Caco-2 (cell line): ENCODE measurements at regions not wholly inside any gene's neighbourhood (a gene's known extent, or its start where the extent isn't known, plus 50 kb on each side); places are given as distances from the start of the nearest gene placed in this dataset.

ENCODE experiments used
- BruUV-seq: library from RNA; stranded (reverse); fragments of 400-500 nt; replicated peaks from 2 replicates; lab custom pipeline; 2021; lab: Mats Ljungman, UMichigan
- CTCF ChIA-PET: fragments of 300-600 bp; sonication (Branson Sonifier 250); formaldehyde crosslinking; loops from one replicate; lab custom pipeline; 2022; ENCODE audit warnings: antibody characterized with exemption; lab: Charles Lee
- POLR2A ChIA-PET: fragments of 300-600 bp; sonication (Branson Sonifier 250); formaldehyde crosslinking; loops from one replicate; lab custom pipeline; 2022; ENCODE audit warnings: antibody characterized with exemption; lab: Charles Lee
- DNase-seq, 2 experiments: peaks; one replicate each; pipeline versions ENCODE4 v3.0.0 to v3.0.0-alpha.2; 2020 to 2022
- H3K27me3 ChIP-seq: replicated peaks from 2 replicates; pipeline ENCODE4 v1.6.0; 2011; ENCODE audit warnings: low read length; ENCODE audit not compliant: control insufficient read depth, insufficient read depth
- H3K36me3 ChIP-seq: 2 replicates; pipeline ENCODE4 v1.5.1; 2011; ENCODE audit warnings: low read length; ENCODE audit not compliant: control insufficient read depth, insufficient read depth
- H3K4me1 ChIP-seq: fragments of 250-450 bp; sonication (Bioruptor Pico); 2 replicates; pipeline ENCODE4 v1.5.1; 2020; ENCODE audit warnings: mild to moderate bottlenecking
- H3K4me3 ChIP-seq: 2 replicates; pipeline ENCODE4 v1.5.1; 2011; ENCODE audit warnings: low read depth, mild to moderate bottlenecking, control low read depth, low read length
- H3K9me3 ChIP-seq: fragments of 250-450 bp; sonication (Bioruptor Pico); 2 replicates; pipeline ENCODE4 v1.5.1; 2020; ENCODE audit warnings: mild to moderate bottlenecking, moderate library complexity
- H3K27ac Mint-ChIP-seq: one replicate; pipeline ENCODE4 v1.8.0; 2022; ENCODE audit warnings: mixed read lengths; ENCODE audit not compliant: unreplicated experiment
- H3K27me3 Mint-ChIP-seq: one replicate; pipeline ENCODE4 v1.8.0; 2022; ENCODE audit warnings: mixed read lengths; ENCODE audit not compliant: insufficient read depth, unreplicated experiment
- H3K36me3 Mint-ChIP-seq: one replicate; pipeline ENCODE4 v1.8.0; 2022; ENCODE audit warnings: mild to moderate bottlenecking, mixed read lengths; ENCODE audit not compliant: insufficient read depth, unreplicated experiment
- H3K4me1 Mint-ChIP-seq: one replicate; pipeline ENCODE4 v1.8.0; 2022; ENCODE audit warnings: low read depth, mixed read lengths; ENCODE audit not compliant: unreplicated experiment
- H3K4me3 Mint-ChIP-seq: one replicate; pipeline ENCODE4 v1.8.0; 2022; ENCODE audit warnings: mild to moderate bottlenecking, moderate library complexity, mixed read lengths; ENCODE audit not compliant: unreplicated experiment
- H3K9me3 Mint-ChIP-seq: one replicate; pipeline ENCODE4 v1.8.0; 2022; ENCODE audit warnings: mixed read lengths; ENCODE audit not compliant: unreplicated experiment
- CTCF ChIP-seq, 2 experiments: fragments of 200-600 bp in 1 of 2; IDR thresholded peaks; 1 replicate in 1 of 2; 2 replicates in 1 of 2; pipeline versions ENCODE4 v1.5.1 to v1.8.0; 2011 to 2022; ENCODE audit warnings: antibody characterized with exemption in 1 of 2, control low read depth in 1 of 2, inconsistent platforms in 1 of 2, low read depth in 1 of 2, low read length in 1 of 2, mild to moderate bottlenecking in 1 of 2, moderate library complexity in 1 of 2; ENCODE audit not compliant: insufficient read depth in 1 of 2, severe bottlenecking in 1 of 2, unreplicated experiment in 1 of 2
- intact Hi-C: fragments of 100-400 bp; cut with micrococcal nuclease; formaldehyde crosslinking; loops from one replicate; pipeline ENCODE4 v1.10.0; 2022; ENCODE audit not compliant: unreplicated experiment

- no peaks in the 10 kb centered on the region for H3K36me3 Mint-ChIP-seq
- Histone ChIP-seq H3K4me3 (no peak overlapping the region), H3K36me3 (no peaks in the 10 kb centered on the region), H3K9me3 (peaks cover 9% of the 10 kb centered on the region; the same call in 1 of the 2 replicates), H3K4me1 (no peaks in the 10 kb centered on the region), H3K27me3 (no peaks in the 10 kb centered on the region)
- H3K27me3 Mint-ChIP-seq, result no peaks in the 10 kb centered on the region
- no peak for TF ChIP-seq CTCF (IDR thresholded peaks at IDR 0.05; ENCODE audit: insufficient read depth in 1 of 2, low read depth in 1 of 2, low read length in 1 of 2, severe bottlenecking in 1 of 2, unreplicated experiment in 1 of 2)
- ChIA-PET POLR2A (no interaction called here), CTCF (no interaction called here)
- H3K4me1 Mint-ChIP-seq, result no peaks in the 10 kb centered on the region
- peaks cover 3% of the 10 kb centered on the region for H3K9me3 Mint-ChIP-seq
- no peak overlapping the region for H3K27ac Mint-ChIP-seq
- BruUV-seq, result no TSS peak
- intact Hi-C loops, result no loop called here
- no peak overlapping the region for H3K4me3 Mint-ChIP-seq
- DNase-seq, result no peak
Observed at GRCh38 chr19:28537896-28538295, 675.1 kb downstream of the UQCRFS1 start.

GRCh38 chr19:28537079-28537478 is 675.9 kb downstream of the UQCRFS1 start:
- no peaks in the 10 kb centered on the region for H3K36me3 ChIP-seq
- Mint-ChIP-seq H3K36me3 (no peaks in the 10 kb centered on the region), H3K4me3 (no peak overlapping the region), H3K27me3 (no peaks in the 10 kb centered on the region), H3K27ac (no peak overlapping the region), H3K4me1 (no peaks in the 10 kb centered on the region), H3K9me3 (peaks cover 8% of the 10 kb centered on the region)
- TF ChIP-seq CTCF (IDR thresholded peaks at IDR 0.05; ENCODE audit: insufficient read depth in 1 of 2, low read depth in 1 of 2, low read length in 1 of 2, severe bottlenecking in 1 of 2, unreplicated experiment in 1 of 2), result no peak
- no peaks in the 10 kb centered on the region for H3K4me1 ChIP-seq
- no peak overlapping the region for H3K4me3 ChIP-seq
- POLR2A ChIA-PET, result no interaction called here
- intact Hi-C loops, result no loop called here
- no peak for DNase-seq
- CTCF ChIA-PET, result no interaction called here
- H3K9me3 ChIP-seq, result peaks cover 9% of the 10 kb centered on the region; the same call in 1 of the 2 replicates
- no peaks in the 10 kb centered on the region for H3K27me3 ChIP-seq
- no TSS peak for BruUV-seq

DNA sequence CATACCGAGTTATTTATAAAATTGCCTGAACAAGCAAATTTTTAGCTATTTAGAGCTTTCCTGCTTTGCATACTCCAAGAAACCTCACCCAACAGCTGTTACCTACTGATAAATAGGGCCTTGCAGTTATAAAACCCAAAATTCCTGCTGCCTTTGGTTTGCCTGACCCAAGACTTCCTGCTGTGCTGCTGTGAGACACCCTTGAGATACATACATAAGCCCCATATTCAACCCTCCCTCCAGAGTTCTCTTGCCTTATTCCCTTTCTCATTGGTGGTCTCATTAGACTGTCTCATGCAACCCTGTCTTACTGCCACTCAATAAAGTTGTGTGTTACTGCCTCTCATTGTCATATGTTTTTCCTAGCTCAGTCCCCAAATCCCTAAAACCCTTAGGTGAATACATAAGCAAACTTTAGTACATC is 677.6 kb downstream of the UQCRFS1 start:
- peaks cover 9% of the 10 kb centered on the region; the same call in 1 of the 2 replicates for H3K9me3 ChIP-seq
- no peaks in the 10 kb centered on the region for H3K27me3 Mint-ChIP-seq
- intact Hi-C loops, result no loop called here
- no peaks in the 10 kb centered on the region for H3K36me3 Mint-ChIP-seq
- TF ChIP-seq CTCF (IDR thresholded peaks at IDR 0.05; ENCODE audit: insufficient read depth in 1 of 2, low read depth in 1 of 2, low read length in 1 of 2, severe bottlenecking in 1 of 2, unreplicated experiment in 1 of 2), result no peak
- H3K36me3 ChIP-seq, result no peaks in the 10 kb centered on the region
- DNase-seq, result no peak
- no peak overlapping the region for H3K4me3 ChIP-seq
- ChIA-PET CTCF (no interaction called here), POLR2A (no interaction called here)
- H3K9me3 Mint-ChIP-seq, result peaks cover 8% of the 10 kb centered on the region
- H3K4me1 Mint-ChIP-seq, result no peaks in the 10 kb centered on the region
- H3K4me3 Mint-ChIP-seq, result no peak overlapping the region
- no peaks in the 10 kb centered on the region for H3K27me3 ChIP-seq
- no peak overlapping the region for H3K27ac Mint-ChIP-seq
- no peaks in the 10 kb centered on the region for H3K4me1 ChIP-seq
- no TSS peak for BruUV-seq
